NCI-H1930 (cell line): ENCODE measurements at regions not wholly inside any gene's neighbourhood (a gene's known extent, or its start where the extent isn't known, plus 50 kb on each side); places are given as distances from the start of the nearest gene placed in this dataset.
"Not testable (repeated sequence)": the region's sequence is repeated elsewhere in the genome, so short reads cannot be mapped to it uniquely, and the experiment has no call there.

Source experiments
- DNase-seq, 2 experiments: peaks; one replicate each; lab custom pipeline; 2025; lab: John Stamatoyannopoulos, UW

DNA sequence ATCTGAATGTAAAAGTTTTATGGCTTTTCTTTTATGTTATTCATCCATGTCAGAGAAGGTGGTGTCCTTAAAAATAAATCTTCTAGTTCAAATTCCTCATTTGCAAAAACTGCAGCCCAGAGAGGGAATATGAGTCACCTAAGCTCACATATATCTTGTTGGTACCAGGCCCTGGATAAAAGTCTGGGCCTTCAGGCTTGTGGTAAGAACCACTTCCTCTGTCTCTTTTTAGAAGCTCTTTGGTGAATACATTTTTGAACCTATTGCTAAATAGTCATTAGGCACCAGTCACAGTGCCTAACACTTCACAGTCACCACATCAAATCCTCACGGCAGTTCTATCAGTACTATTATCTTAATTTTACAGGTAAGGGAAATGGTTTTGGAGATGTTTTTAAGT lies 199.2 kb downstream of the KCNS3 start:
- DNase-seq = no peak

DNA sequence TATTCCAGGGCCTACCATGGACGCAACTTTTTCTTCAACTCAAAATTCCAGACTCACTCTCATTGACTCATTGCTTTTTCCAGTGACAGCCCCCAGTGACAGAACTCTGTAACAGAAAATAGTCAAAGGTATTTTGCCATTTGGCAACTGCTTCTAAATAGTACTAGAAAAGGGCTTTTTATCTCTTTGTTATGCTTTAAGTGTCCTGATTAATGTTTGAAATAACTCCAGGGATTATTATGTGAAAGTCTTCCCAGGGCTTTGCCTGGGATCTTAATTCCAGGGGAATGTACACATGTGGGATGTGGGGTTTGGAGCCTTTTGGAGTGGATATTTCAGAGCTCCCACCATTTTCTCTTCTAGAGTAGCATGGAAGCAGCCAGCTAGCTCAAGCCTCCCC lies 198.8 kb downstream of the KCNS3 start:
- DNase-seq = no peak

DNA sequence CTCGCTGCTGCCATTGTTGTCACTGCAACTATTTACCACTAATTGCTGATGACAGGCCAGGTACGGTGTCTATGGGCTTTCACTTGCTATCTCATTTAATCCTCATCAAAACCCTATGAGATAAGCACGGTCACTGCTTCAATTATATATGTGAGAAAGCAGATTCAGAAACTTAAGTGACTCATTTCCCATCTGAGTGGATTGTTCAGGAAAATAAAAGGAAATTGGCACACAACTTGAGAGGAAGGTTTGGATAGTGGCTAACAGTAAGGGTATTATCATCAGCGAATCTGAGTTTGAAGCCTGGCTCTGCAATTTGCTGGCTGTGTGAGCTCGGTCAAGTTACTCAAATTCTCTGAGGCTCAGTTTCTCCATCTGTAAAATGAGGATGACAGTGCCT lies 196.0 kb downstream of the KCNS3 start:
- no peak for DNase-seq

DNA sequence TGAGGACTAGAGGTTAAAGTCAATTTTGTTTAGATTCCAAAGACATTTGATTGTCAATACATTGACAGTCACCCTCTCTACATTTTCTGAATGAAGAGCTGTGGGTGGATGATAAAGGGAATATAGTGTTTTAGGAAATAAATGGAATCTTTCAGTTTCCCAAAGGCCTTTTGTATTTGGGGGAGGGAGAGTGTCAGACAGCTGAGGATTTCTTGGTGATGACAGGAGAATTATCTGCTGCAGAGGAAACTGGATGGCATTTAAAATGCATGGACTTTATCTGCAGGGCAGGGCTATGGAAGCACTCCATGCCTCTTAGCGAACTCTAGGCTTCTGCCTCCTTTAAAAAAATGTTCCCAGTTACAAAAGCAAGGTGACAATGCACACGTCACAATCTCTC lies 195.1 kb downstream of the KCNS3 start:
- no peak for DNase-seq

DNA sequence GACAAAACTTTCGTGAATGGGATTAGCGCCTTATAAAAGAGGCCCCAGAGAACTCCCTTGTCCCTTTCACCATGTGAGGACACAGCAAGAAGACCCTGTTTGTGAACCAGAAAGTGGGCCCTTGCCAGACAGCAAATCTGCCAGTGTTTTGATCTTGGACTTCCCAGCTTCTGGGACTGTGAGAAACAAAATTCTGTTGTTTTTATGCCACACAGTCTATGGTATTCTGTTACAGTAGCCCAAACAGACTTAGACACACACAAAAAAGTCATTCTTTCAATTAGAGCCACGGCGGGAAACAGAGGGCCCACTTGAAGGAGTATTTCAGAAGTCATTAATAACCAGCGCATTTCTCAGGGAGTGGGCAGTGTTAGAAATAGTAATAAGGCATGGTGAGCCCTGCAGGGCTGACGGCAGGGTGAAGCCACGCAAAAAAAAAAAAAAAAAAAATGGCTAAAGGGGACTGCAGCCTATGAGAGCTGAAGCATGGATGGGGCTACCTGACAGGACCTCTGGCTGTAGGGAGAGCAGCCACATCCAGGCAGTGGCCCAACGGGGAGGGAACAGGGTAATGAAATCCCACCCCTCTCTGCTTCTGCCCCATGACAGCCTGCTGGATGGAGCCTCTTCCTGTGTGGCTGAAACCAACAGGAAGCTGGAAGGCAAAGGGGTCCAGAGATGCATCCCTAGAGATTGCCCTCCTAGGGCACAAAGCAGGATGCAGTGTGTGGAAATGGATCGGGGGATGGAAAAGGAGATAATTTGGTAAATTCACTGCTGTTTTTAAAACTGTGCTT lies 189.3 kb downstream of the KCNS3 start:
- DNase-seq = no peak

DNA sequence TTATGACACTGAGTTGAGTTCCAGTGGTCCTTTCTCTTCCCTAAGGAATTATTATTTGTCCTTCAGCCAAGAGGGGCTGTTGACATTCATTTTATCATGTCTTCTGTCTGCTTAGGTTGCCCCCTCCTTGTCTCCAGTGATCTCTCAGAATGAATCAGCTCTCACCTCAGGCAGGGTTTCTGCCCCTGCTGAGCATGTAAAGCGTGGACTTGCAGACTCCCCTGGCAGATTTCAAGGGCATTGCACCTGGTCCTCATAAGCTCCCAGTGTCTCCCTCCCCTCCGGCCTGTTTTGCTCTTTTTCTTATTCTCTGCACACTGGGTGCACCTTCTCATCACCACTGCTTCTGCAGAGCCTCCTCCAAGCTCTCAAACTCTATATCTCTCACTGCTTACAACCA lies 188.4 kb downstream of the KCNS3 start:
- no peak for DNase-seq

DNA sequence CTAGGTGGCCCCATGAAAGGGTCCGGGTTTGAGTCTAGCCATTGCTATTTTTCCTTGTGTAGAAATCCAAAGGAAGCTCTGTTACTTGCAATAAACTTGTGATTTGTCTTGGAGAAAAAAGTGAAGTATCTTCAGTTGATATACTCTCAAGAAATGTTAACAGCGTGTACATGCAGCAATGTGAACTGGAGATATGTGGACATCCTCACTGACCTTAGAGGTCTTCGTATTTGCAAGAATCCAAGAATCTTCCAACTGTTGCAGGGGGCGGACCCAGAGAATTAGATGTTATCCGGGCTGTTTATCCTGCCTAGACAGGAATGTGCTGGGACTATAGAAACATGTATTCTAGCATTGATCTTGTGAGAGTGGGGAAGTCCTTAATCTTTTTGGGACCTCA lies 187.6 kb downstream of the KCNS3 start:
- no peak for DNase-seq

DNA sequence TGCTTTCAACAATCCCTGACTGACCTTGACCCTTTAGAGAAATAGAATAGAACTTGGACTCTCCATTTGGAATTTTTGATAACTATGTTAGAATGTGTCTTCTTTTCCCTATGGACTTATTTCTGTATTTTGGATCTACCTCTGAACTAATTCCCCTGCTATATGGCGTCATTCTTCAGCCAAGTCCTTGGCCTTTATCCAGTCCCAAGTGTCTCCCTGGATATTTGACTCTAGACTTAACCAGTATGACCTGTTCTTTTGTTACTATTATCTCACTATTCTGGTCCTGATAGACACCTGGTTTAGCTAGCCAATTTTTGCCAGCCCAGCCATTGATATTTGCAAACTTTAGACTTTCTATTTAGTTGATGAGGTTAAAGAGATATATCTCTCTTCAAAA lies 186.8 kb downstream of the KCNS3 start:
- no peak for DNase-seq

DNA sequence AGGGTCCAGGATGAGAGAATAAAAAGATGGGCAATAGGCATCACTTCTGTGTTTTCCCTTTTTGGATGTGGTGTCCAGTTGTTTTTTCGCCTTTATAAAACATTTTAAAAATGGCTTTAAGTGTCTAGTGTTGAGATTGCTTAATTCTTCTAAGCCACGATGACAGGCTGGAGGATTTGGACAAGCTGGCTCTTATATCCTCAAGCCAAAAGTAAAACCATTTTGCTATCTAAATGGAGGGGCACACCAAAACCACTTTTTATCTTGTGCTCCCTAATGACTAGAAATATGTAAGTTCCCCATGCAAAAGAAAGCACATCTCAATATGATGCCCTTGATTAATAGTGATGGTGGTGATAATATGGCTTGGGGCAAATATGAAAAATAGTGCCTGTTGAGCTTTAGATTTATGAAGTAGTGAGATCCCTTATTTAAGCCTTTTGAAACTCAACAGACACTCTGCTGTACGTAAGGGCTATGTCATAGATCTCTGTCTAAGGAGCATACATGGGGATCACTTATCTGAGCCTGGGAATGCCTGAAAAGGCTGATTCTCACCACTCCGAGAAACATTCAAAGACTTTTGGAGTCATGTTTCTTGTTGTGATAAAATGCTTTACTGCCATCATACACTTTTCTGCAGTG lies 185.5 kb downstream of the KCNS3 start:
- no peak for DNase-seq

DNA sequence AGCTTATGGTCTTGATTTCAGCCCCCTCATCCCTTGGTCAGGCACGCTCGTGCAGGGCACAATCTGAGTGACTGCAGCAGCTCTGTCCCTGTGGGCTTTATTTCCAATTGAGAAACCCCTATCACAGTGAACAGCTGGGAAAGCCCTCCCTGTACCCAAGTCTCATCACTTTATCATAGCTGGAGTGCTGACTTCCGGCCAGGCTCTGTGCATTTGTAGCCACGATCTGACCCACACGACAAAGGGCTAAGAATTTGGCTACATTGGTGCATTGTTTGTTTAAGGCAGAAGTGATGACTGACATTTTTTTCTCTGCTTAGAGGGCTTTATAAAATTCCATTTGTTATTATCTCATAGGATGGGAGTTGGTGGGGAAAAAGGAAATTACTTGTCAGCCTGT lies 184.4 kb downstream of the KCNS3 start:
- DNase-seq = no peak

DNA sequence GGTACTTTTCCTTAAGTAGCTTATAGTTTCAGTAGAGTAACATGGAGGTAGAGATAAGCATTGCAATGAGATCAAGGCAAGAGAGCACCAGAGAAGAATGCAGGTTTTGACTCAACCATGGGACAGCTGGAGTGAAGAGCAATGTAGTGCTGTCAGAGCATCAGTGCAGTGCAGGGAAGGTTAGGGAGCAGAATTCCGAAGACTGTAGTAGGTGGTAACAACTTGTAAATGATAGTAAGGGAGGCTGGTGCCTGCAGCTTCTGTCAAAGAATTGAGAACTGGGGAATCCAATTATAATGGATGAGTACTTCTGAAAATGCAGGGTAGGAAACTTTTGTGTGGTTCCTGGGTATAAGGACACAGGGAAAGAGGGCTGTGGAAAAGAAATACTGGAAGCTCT lies 183.2 kb downstream of the KCNS3 start:
- DNase-seq = no peak

DNA sequence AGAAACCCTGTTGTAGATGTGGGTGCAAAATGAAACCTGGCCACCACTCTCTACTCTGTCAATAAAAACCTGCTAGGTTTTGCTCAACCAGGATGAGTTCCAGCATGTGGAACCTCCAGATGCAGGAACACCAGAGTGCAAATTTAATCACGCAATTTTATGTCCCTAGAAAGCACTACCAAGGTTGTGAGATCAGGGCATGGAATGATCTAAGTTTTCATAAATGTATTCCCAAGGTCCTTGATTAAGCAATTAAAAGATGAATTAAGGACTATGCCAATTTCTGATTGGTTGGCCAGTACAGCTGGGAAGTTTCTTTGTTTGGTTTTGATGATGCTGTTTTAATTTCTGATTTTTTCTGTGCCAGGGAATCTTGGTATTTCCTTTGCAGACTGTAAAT lies 179.2 kb downstream of the KCNS3 start:
- DNase-seq = no peak

DNA sequence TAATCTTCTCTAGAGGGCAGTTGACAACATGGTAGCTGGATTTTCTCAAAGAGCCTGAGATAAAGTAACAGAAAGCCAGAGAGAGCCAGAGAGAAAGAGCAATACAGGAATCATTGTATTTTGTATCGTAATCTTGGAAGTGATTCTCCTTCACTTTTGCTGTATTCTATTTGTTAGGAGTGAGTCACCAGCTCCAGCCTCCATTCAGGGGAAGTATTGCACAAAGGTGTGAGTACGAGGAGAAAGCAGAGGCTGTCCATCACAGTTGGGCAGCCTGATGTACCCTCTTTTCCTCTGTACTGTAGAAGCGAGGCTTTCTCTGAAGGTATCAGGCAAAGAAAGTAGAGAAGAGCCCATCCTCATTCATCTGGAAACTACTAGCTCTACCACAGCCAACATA lies 176.8 kb downstream of the KCNS3 start:
- no peak for DNase-seq

DNA sequence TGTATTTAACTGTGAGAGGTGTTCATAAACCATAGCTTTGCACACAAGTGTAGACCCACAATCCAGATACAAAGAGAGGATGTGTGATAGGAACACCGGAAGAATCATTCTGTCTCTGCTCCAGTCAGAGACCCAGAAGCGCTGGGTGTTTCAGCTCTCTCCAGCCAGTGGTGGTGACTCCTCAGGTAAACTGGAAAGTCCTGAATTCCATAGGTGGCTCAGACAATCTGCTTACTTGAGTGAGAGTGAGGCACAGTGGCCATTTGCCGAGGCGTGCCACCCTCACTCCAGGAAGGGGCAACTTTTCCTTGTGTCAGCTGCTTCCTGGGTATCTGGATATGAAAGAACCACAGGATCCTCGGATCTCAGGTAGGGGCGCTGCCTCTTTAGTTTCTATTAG lies 171.5 kb downstream of the KCNS3 start:
- no peak for DNase-seq

DNA sequence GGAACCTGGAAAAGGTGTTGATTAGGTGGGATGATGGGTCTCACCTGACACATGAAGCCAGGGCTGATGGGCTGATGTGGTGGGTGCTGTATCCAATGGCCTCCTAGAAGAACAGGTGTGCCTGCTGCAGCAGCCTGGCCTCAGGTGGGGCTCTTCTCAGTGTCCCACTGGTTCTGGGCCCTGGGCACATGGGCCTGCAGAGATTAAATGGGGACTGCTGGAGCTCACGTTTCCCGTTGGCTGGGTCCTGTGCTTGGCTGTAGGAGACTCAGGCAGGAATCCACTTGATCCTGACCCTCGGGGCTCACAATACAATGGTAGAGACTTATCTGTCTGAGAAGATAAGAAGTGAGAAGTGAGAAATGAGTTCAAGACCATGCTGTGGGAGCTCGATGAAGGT lies 170.9 kb downstream of the KCNS3 start:
- DNase-seq = no peak

DNA sequence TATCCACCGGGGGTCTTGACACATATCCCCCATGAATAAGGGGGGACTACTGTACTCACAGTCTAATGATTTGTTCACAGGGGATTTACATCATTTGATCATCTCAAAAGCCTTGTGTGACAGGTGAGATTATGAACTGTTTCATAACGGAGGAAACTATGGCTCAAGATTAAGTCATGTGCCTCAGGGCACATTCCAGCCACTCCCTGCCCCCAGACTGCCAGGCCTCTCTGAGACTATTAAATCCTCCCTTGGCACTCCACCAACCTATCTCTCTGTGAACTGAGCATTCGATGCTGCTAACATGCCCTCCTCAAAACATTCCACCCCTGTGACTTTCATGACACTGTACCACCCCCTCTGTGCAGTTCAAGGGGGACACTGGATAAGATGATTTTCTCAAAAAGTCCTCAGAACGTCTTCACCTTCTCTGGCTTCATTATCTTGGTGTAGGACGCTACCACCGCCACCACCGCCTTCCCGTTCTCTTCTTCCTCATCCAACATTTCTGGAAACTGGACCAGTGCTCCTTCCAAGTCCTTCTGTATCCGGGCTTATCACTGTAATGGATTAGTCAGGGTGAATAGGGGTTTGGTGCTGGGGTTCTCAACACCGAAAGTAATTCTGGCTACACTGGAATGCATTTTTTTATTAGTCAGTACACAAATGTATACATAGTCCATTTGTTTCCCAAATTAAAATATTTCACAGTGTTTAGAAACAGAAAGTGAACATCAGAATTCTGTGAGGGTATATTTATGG lies 169.6 kb downstream of the KCNS3 start:
- no peak for DNase-seq

DNA sequence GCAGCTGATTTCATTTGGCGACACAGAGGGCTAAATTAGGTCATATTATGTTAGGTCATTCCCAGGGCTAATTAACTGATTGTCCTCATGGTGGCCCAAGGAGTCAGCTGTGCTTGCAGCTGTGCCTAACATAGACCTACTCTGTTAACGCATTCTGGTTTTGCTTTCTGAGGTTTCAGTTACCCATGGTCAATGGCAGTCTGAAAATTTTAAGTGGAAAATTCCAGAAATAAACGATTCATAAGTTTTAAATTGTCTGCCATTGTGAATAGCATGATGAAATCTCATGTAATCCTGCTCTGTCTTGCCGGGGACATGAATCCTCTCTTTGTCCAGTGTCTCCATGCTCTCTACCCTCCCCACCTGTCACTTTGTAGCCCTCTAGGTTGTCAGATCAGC lies 168.7 kb downstream of the KCNS3 start:
- DNase-seq = peak in 1 of 2 experiments; percentile 40

DNA sequence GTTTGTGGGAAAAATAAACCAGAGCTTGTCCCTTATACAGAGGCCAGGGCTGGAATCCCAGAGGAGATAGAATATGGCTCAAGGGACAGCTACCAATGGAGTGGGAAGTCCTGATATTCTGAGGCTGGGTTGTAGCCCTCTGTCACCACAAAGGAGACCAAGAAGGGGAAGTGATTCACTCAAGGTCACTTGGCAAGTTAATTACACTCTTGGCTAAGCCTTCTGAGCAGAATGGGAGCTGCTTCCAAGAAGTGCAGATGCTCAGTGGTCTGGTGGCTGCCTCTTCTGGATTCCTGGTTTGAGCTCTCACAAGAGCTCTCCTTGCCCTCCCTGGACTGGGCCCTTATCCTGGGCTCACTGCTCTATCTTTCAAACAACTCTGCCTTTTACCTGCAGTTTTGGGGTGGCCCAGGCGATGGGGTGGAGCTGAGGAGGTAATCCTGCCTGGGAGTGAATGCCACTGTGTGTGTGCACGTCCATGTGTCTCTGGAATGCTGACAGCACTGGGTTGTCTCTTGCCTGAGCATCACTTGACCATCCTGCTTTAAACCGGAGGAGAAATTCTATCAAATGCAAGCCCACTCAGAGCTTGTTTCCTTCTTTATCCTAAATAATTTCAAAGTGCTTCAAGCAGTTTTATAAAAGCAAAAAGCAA lies 168.2 kb downstream of the KCNS3 start:
- DNase-seq = no peak

DNA sequence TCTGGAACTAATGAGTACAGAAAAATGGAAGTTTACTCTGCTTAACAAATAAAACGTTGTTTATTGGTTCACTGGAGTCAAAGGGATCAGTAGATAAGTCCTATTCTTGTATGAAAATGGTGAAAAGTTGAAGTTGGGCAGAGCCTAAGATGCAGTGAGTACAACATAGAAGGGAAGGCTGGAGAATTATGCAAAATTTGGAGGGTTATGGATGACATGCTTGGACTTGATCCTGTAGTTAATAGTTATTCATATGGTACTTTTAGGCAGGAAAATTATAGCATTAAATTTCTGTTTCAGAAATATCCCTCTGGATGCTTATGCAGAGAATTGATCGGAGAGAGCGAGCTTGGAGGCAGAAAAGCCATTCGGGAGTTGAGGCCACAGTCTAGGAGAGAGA lies 167.6 kb downstream of the KCNS3 start:
- DNase-seq = no peak

DNA sequence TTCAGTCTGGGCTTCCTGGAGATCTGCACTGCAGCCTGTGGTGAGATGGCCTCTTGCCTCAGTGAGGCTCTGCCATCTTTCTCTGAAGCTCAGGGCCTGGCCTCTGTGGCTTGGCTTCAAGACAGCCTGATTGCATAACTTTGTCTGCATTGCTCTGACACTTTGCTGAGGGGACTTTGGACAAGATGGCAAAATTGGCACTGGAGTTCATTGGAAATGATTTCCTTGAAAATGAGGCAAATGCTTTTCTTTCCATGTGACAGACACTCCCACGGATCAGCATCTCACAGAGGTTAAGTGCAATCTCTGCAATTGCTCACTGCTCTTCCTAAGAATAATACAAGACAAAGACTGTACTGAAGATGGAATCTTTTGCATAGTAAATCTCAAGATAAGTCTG lies 166.8 kb downstream of the KCNS3 start:
- DNase-seq = no peak

DNA sequence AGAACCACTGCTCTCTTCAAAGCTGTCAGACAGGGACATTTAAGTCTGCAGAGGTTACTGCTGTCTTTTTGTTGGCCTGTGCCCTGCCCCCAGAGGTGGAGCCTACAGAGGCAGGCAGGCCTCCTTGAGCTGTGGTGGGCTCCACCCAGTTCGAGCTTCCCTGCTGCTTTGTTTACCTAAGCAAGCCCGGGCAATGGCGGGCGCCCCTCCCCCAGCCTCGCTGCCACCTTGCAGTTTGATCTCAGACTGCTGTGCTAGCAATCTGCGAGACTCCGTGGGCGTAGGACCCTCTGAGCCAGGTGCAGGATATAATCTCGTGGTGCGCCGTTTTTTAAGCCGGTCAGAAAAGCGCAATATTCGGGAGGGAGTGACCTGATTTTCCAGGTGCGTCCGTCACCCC lies 138.9 kb downstream of the KCNS3 start:
- DNase-seq = not testable (repeated sequence)

DNA sequence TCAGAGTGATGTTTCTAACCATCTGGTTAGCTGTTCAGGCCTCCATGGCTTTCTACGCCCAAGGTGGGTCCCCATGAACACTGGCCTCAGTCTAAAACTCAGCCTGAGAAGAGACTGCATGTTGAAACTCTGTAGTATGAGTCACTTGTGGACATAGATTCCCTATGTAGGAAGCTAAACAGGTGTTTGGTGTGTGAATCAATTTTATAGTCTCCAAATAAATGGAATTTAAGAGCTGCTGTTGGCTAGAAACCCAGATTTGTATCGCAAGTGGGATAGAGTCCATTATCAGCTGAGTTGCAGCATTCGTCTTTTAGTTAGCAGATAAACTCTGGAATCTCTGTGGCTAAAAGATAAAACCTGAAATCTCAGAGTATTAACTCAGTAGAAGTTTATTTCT lies 131.4 kb downstream of the KCNS3 start:
- DNase-seq = no peak

DNA sequence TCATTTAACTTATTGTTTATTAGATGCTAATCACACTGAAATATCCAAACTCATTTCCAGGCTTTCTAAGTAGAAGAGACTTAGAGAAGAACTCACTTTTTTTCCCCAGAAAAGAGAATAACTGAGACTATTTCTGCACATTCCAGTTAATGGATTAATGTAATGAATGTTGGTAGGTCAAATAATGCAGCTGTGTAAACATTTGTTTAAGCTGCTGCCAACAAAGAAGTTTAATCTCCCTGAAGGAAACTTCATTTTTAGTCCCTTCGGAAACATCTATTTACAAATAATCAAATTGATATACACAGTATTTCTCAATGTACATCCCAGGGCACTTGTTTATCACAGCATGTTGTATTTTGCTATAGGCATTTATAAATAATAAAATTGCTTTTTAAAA lies 126.9 kb downstream of the KCNS3 start:
- DNase-seq = no peak
